WTC11 (cell line): ENCODE measurements at regions not wholly inside any gene's neighbourhood (a gene's known extent, or its start where the extent isn't known, plus 50 kb on each side); places are given as distances from the start of the nearest gene placed in this dataset.

Experiments
- ATAC-seq: fragments of 200-7000 bp; cut with Tn5 transposase; 2 replicates; pipeline ENCODE4 v1.10.0; 2021; ENCODE audit warnings: mild to moderate bottlenecking, moderate library complexity
- CTCF ChIA-PET: fragments of 300-600 bp; sonication (Branson Sonifier 250); formaldehyde crosslinking; loops from one replicate; lab custom pipeline; 2021; ENCODE audit warnings: antibody characterized with exemption; lab: Charles Lee
- POLR2A ChIA-PET: fragments of 350-600 bp; sonication (Branson Sonifier 250); formaldehyde crosslinking; loops from one replicate; lab custom pipeline; 2021; ENCODE audit warnings: antibody characterized with exemption; lab: Charles Lee
- DNase-seq: peaks from one replicate; pipeline ENCODE4 v3.0.0; 2021; ENCODE audit warnings: low spot score
- H3K27ac Mint-ChIP-seq: 2 replicates; pipeline ENCODE4 v1.8.0; 2021; ENCODE audit warnings: mixed read lengths
- H3K27me3 Mint-ChIP-seq: 2 replicates; pipeline ENCODE4 v1.8.0; 2021; ENCODE audit warnings: low read depth, mild to moderate bottlenecking, moderate library complexity, mixed read lengths
- H3K36me3 Mint-ChIP-seq: 2 replicates; pipeline ENCODE4 v1.8.0; 2021; ENCODE audit warnings: mixed read lengths
- H3K4me1 Mint-ChIP-seq: 2 replicates; pipeline ENCODE4 v1.8.0; 2022; ENCODE audit warnings: mixed read lengths
- H3K4me3 Mint-ChIP-seq: 2 replicates; pipeline ENCODE4 v1.8.0; 2021; ENCODE audit warnings: mild to moderate bottlenecking, moderate library complexity, mixed read lengths
- H3K9me3 Mint-ChIP-seq: 2 replicates; pipeline ENCODE4 v1.8.0; 2021; ENCODE audit warnings: mixed read lengths
- ARID4B ChIP-seq: sonication (generic); formaldehyde crosslinking; IDR thresholded peaks from 2 replicates; pipeline ENCODE4 v1.8.0; 2023; ENCODE audit warnings: missing genetic modification reagents, mild to moderate bottlenecking, borderline replicate concordance
- CBFB ChIP-seq: sonication (generic); formaldehyde crosslinking; IDR thresholded peaks from 2 replicates; pipeline ENCODE4 v1.8.1; 2022; ENCODE audit warnings: mild to moderate bottlenecking, low read depth, missing genetic modification reagents
- FOXJ3 ChIP-seq: sonication (generic); formaldehyde crosslinking; IDR thresholded peaks from 2 replicates; pipeline ENCODE4 v1.9.0; 2021; ENCODE audit warnings: missing genetic modification reagents, mild to moderate bottlenecking, borderline replicate concordance
- GABPB1 ChIP-seq: sonication (generic); formaldehyde crosslinking; IDR thresholded peaks from 2 replicates; pipeline ENCODE4 v1.8.1; 2023; ENCODE audit warnings: mild to moderate bottlenecking, missing genetic modification reagents
- HMGA2 ChIP-seq: fragments of 250-450 bp; sonication (Bioruptor Pico); IDR thresholded peaks from 2 replicates; pipeline ENCODE4 v1.4.0; 2021; ENCODE audit warnings: mild to moderate bottlenecking, moderate library complexity
- HMGXB4 ChIP-seq: sonication (generic); formaldehyde crosslinking; IDR thresholded peaks from 2 replicates; pipeline ENCODE4 v1.8.1; 2023; ENCODE audit warnings: mild to moderate bottlenecking, moderate library complexity, missing genetic modification reagents
- MYBL2 ChIP-seq: sonication (generic); formaldehyde crosslinking; IDR thresholded peaks from 2 replicates; pipeline ENCODE4 v1.8.1; 2023; ENCODE audit warnings: mild to moderate bottlenecking, moderate library complexity, missing genetic modification reagents
- NFATC4 ChIP-seq: fragments of 250-450 bp; sonication (Bioruptor Pico); IDR thresholded peaks from 2 replicates; pipeline ENCODE4 v1.9.0; 2021; ENCODE audit warnings: mild to moderate bottlenecking
- SMAD3 ChIP-seq: sonication (generic); formaldehyde crosslinking; IDR thresholded peaks from 2 replicates; pipeline ENCODE4 v1.8.0; 2022; ENCODE audit warnings: missing genetic modification reagents, mild to moderate bottlenecking, borderline replicate concordance
- SP1 ChIP-seq: sonication (generic); formaldehyde crosslinking; conservative IDR thresholded peaks from 2 replicates; pipeline ENCODE4 v1.8.1; 2022; ENCODE audit warnings: missing genetic modification reagents
- TEAD4 ChIP-seq: sonication (generic); formaldehyde crosslinking; IDR thresholded peaks from 2 replicates; pipeline ENCODE4 v1.8.0; 2022; ENCODE audit warnings: mild to moderate bottlenecking, missing genetic modification reagents
- ZNF232 ChIP-seq: sonication (generic); formaldehyde crosslinking; IDR thresholded peaks from 2 replicates; pipeline ENCODE4 v1.8.0; 2022; ENCODE audit warnings: mild to moderate bottlenecking, missing genetic modification reagents
- ZNF317 ChIP-seq: sonication (generic); formaldehyde crosslinking; IDR thresholded peaks from 2 replicates; pipeline ENCODE4 v1.8.1; 2023; ENCODE audit warnings: low read depth, mild to moderate bottlenecking, moderate library complexity, missing genetic modification reagents, borderline replicate concordance
- ZNF416 ChIP-seq: fragments of 250-450 bp; sonication (Bioruptor Pico); IDR thresholded peaks from 2 replicates; pipeline ENCODE4 v1.9.0; 2021; ENCODE audit warnings: mild to moderate bottlenecking, inconsistent platforms
- ZNF423 ChIP-seq: fragments of 250-450 bp; sonication (Bioruptor Pico); IDR thresholded peaks from 2 replicates; pipeline ENCODE4 v2.1.2; 2022; ENCODE audit warnings: mild to moderate bottlenecking, moderate library complexity
- ZNF671 ChIP-seq: fragments of 250-450 bp; sonication (Bioruptor Pico); IDR thresholded peaks from 2 replicates; pipeline ENCODE4 v1.8.0; 2021; ENCODE audit warnings: mild to moderate bottlenecking
- TF ChIP-seq, protein P1 (sequence below): sonication (generic); formaldehyde crosslinking; IDR thresholded peaks from 2 replicates; pipeline ENCODE4 v1.8.1; 2022; ENCODE audit warnings: low read depth, missing genetic modification reagents, borderline replicate concordance
- TF ChIP-seq, protein P2 (sequence below): sonication (generic); formaldehyde crosslinking; IDR thresholded peaks from 2 replicates; pipeline ENCODE4 v1.8.0; 2023; ENCODE audit warnings: missing genetic modification reagents
- TF ChIP-seq, protein P3 (sequence below): sonication (generic); formaldehyde crosslinking; IDR thresholded peaks from 2 replicates; pipeline ENCODE4 v1.8.0; 2022; ENCODE audit warnings: mild to moderate bottlenecking, missing genetic modification reagents
- TF ChIP-seq, protein P4 (sequence below): sonication (generic); formaldehyde crosslinking; IDR thresholded peaks from 2 replicates; pipeline ENCODE4 v1.8.0; 2022; ENCODE audit warnings: missing genetic modification reagents
- TF ChIP-seq, protein P5 (sequence below): fragments of 250-450 bp; sonication (Bioruptor Pico); IDR thresholded peaks from 2 replicates; pipeline ENCODE4 v1.9.0; 2021; ENCODE audit warnings: moderate library complexity, mild to moderate bottlenecking, inconsistent platforms, borderline replicate concordance

GRCh38 chr6:16871047-16871446 is 109.8 kb upstream of the ATXN1 start:
- DNase-seq (no peak), ATAC-seq (no peak)
- H3K36me3 Mint-ChIP-seq = no peaks in the 10 kb centered on the region
- H3K9me3 Mint-ChIP-seq = no peaks in the 10 kb centered on the region
- H3K27me3 Mint-ChIP-seq = no peaks in the 10 kb centered on the region
- POLR2A ChIA-PET = no interaction called here
- peaks cover 17% of the 10 kb centered on the region for H3K4me1 Mint-ChIP-seq
- CTCF ChIA-PET = no interaction called here
- H3K27ac Mint-ChIP-seq = no peak overlapping the region
- H3K4me3 Mint-ChIP-seq = no peak overlapping the region
- TF ChIP-seq ZNF423 (no peak), TEAD4 (CRISPR knock-in tag) (no peak), ZNF317 (CRISPR knock-in tag) (no peak), FOXJ3 (no peak), NFATC4 (CRISPR knock-in tag) (no peak), GABPB1 (CRISPR knock-in tag) (no peak), HMGA2 (CRISPR knock-in tag) (no peak), ZNF671 (CRISPR knock-in tag) (no peak), HMGXB4 (no peak), SP1 (CRISPR knock-in tag) (no peak)
- TF ChIP-seq, protein P1, sequence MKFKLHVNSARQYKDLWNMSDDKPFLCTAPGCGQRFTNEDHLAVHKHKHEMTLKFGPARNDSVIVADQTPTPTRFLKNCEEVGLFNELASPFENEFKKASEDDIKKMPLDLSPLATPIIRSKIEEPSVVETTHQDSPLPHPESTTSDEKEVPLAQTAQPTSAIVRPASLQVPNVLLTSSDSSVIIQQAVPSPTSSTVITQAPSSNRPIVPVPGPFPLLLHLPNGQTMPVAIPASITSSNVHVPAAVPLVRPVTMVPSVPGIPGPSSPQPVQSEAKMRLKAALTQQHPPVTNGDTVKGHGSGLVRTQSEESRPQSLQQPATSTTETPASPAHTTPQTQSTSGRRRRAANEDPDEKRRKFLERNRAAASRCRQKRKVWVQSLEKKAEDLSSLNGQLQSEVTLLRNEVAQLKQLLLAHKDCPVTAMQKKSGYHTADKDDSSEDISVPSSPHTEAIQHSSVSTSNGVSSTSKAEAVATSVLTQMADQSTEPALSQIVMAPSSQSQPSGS = no peak
- TF ChIP-seq, protein P2, sequence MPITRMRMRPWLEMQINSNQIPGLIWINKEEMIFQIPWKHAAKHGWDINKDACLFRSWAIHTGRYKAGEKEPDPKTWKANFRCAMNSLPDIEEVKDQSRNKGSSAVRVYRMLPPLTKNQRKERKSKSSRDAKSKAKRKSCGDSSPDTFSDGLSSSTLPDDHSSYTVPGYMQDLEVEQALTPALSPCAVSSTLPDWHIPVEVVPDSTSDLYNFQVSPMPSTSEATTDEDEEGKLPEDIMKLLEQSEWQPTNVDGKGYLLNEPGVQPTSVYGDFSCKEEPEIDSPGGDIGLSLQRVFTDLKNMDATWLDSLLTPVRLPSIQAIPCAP = no peak
- TF ChIP-seq, protein P3, sequence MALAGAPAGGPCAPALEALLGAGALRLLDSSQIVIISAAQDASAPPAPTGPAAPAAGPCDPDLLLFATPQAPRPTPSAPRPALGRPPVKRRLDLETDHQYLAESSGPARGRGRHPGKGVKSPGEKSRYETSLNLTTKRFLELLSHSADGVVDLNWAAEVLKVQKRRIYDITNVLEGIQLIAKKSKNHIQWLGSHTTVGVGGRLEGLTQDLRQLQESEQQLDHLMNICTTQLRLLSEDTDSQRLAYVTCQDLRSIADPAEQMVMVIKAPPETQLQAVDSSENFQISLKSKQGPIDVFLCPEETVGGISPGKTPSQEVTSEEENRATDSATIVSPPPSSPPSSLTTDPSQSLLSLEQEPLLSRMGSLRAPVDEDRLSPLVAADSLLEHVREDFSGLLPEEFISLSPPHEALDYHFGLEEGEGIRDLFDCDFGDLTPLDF (CRISPR knock-in tag) = no peak

- peaks cover 18% of the 10 kb centered on the region for H3K4me1 Mint-ChIP-seq
- ATAC-seq = no peak
- ChIA-PET CTCF (interaction anchor here (1.1 kb wide), 1 partner anchor 143 kb away, joined by 4 read pairs; no protein-coding TSS in a partner anchor), POLR2A (no interaction called here)
- H3K4me3 Mint-ChIP-seq = no peak overlapping the region
- H3K9me3 Mint-ChIP-seq = no peaks in the 10 kb centered on the region
- no peak for DNase-seq
- no peaks in the 10 kb centered on the region for H3K36me3 Mint-ChIP-seq
- H3K27ac Mint-ChIP-seq = no peak overlapping the region
- no peaks in the 10 kb centered on the region for H3K27me3 Mint-ChIP-seq
- TF ChIP-seq, protein P4, sequence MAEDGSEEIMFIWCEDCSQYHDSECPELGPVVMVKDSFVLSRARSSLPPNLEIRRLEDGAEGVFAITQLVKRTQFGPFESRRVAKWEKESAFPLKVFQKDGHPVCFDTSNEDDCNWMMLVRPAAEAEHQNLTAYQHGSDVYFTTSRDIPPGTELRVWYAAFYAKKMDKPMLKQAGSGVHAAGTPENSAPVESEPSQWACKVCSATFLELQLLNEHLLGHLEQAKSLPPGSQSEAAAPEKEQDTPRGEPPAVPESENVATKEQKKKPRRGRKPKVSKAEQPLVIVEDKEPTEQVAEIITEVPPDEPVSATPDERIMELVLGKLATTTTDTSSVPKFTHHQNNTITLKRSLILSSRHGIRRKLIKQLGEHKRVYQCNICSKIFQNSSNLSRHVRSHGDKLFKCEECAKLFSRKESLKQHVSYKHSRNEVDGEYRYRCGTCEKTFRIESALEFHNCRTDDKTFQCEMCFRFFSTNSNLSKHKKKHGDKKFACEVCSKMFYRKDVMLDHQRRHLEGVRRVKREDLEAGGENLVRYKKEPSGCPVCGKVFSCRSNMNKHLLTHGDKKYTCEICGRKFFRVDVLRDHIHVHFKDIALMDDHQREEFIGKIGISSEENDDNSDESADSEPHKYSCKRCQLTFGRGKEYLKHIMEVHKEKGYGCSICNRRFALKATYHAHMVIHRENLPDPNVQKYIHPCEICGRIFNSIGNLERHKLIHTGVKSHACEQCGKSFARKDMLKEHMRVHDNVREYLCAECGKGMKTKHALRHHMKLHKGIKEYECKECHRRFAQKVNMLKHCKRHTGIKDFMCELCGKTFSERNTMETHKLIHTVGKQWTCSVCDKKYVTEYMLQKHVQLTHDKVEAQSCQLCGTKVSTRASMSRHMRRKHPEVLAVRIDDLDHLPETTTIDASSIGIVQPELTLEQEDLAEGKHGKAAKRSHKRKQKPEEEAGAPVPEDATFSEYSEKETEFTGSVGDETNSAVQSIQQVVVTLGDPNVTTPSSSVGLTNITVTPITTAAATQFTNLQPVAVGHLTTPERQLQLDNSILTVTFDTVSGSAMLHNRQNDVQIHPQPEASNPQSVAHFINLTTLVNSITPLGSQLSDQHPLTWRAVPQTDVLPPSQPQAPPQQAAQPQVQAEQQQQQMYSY = no peak
- TF ChIP-seq ZNF416 (CRISPR knock-in tag) = no peak
- TF ChIP-seq, protein P5, sequence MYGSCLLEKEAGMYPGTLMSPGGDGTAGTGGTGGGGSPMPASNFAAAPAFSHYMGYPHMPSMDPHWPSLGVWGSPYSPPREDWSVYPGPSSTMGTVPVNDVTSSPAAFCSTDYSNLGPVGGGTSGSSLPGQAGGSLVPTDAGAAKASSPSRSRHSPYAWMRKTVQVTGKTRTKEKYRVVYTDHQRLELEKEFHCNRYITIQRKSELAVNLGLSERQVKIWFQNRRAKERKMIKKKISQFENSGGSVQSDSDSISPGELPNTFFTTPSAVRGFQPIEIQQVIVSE (CRISPR knock-in tag) = no peak
- no peak for TF ChIP-seq CBFB (CRISPR knock-in tag)
- no peak for TF ChIP-seq MYBL2 (CRISPR knock-in tag)
- TF ChIP-seq SMAD3 = no peak
- TF ChIP-seq ARID4B (CRISPR knock-in tag) = no peak
- TF ChIP-seq ZNF232 (CRISPR knock-in tag) = no peak
Measured at GRCh38 chr6:16868968-16869367, 107.7 kb upstream of the ATXN1 start.
